Panc1 (cell line): ENCODE measurements at regions not wholly inside any gene's neighbourhood (a gene's known extent, or its start where the extent isn't known, plus 50 kb on each side); places are given as distances from the start of the nearest gene placed in this dataset.

ENCODE experiments used
- TF ChIP-seq, protein P1 (sequence below): fragments of 450-650 bp; IDR thresholded peaks from 2 replicates; pipeline ENCODE4 v1.5.1; 2017; ENCODE audit warnings: mild to moderate bottlenecking
- TF ChIP-seq, protein P2 (sequence below), 2 experiments: IDR thresholded peaks; 2 replicates each; pipeline ENCODE4 v1.6.1; 2011 to 2012; ENCODE audit warnings: low read depth in 2 of 2, control low read depth in 1 of 2, low read length in 1 of 2, mild to moderate bottlenecking in 1 of 2, moderate library complexity in 1 of 2; ENCODE audit not compliant: insufficient read depth in 1 of 2

DNA sequence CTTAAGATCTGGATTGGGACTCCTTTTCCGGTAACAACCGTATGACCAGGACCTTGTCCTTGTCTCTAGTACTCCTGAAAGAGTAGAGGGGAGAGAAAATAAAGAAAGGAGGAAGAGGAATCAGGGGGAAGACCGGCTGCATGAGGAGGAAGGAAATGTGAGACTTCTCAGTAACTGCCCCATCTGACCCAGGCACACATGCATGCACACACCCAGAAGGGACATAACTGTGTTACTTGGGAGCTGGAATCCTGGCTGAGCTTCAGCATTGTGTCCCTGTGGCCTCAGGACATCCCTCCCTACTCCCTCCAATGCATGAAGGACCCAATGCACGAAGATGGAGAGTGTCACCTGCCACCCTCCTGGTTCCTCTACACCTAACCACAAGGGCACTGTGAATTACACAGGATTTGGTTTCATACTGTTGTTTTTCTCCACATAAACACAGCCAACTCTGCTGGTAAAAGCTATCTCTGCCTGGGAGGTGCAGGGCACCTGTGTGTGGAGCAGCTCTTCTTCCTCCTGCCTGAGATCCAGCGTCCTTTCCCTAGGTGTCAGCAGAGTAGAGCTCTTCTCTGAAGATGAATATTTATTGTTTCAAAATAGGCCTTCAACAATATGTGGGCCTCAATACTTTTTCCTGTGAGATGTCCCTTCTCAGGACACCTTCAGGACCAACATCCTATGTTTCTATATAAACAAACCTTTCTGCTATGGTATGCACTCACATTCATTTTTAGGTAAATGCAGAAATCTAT is 574.1 kb upstream of the ID2 start:
- TF ChIP-seq, protein P1, sequence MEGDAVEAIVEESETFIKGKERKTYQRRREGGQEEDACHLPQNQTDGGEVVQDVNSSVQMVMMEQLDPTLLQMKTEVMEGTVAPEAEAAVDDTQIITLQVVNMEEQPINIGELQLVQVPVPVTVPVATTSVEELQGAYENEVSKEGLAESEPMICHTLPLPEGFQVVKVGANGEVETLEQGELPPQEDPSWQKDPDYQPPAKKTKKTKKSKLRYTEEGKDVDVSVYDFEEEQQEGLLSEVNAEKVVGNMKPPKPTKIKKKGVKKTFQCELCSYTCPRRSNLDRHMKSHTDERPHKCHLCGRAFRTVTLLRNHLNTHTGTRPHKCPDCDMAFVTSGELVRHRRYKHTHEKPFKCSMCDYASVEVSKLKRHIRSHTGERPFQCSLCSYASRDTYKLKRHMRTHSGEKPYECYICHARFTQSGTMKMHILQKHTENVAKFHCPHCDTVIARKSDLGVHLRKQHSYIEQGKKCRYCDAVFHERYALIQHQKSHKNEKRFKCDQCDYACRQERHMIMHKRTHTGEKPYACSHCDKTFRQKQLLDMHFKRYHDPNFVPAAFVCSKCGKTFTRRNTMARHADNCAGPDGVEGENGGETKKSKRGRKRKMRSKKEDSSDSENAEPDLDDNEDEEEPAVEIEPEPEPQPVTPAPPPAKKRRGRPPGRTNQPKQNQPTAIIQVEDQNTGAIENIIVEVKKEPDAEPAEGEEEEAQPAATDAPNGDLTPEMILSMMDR, result no peak
- TF ChIP-seq, protein P2, sequence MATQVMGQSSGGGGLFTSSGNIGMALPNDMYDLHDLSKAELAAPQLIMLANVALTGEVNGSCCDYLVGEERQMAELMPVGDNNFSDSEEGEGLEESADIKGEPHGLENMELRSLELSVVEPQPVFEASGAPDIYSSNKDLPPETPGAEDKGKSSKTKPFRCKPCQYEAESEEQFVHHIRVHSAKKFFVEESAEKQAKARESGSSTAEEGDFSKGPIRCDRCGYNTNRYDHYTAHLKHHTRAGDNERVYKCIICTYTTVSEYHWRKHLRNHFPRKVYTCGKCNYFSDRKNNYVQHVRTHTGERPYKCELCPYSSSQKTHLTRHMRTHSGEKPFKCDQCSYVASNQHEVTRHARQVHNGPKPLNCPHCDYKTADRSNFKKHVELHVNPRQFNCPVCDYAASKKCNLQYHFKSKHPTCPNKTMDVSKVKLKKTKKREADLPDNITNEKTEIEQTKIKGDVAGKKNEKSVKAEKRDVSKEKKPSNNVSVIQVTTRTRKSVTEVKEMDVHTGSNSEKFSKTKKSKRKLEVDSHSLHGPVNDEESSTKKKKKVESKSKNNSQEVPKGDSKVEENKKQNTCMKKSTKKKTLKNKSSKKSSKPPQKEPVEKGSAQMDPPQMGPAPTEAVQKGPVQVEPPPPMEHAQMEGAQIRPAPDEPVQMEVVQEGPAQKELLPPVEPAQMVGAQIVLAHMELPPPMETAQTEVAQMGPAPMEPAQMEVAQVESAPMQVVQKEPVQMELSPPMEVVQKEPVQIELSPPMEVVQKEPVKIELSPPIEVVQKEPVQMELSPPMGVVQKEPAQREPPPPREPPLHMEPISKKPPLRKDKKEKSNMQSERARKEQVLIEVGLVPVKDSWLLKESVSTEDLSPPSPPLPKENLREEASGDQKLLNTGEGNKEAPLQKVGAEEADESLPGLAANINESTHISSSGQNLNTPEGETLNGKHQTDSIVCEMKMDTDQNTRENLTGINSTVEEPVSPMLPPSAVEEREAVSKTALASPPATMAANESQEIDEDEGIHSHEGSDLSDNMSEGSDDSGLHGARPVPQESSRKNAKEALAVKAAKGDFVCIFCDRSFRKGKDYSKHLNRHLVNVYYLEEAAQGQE (IDR thresholded peaks at IDR 0.05; ENCODE audit: insufficient read depth in 1 of 2, low read depth in 2 of 2, low read length in 1 of 2), result no peak
